HEK293T (cell line): ENCODE measurements at regions not wholly inside any gene's neighbourhood (a gene's known extent, or its start where the extent isn't known, plus 50 kb on each side); places are given as distances from the start of the nearest gene placed in this dataset.

Source experiments
- ELF4 ChIP-seq: fragments of 450-650 bp; IDR thresholded peaks from 2 replicates; pipeline ENCODE4 v1.6.1; 2017; ENCODE audit warnings: antibody characterized with exemption
- FOXA1 ChIP-seq: fragments of 450-650 bp; IDR thresholded peaks from 2 replicates; pipeline ENCODE4 v1.6.1; 2016; ENCODE audit warnings: mild to moderate bottlenecking
- FOXK2 ChIP-seq: fragments of 450-650 bp; IDR thresholded peaks from 2 replicates; pipeline ENCODE4 v1.6.1; 2016; ENCODE audit warnings: mild to moderate bottlenecking
- LEF1 ChIP-seq: fragments of 450-650 bp; IDR thresholded peaks from 2 replicates; pipeline ENCODE4 v1.6.1; 2017; ENCODE audit warnings: mild to moderate bottlenecking, borderline replicate concordance
- NFRKB ChIP-seq: fragments of 450-650 bp; IDR thresholded peaks from 2 replicates; pipeline ENCODE4 v1.6.1; 2016; ENCODE audit warnings: mild to moderate bottlenecking, moderate library complexity

GRCh38 chr22:45112136-45112879 is 51.4 kb upstream of the NUP50 start:
- TF ChIP-seq ELF4 (no peak), NFRKB (no peak), FOXA1 (no peak), FOXK2 (no peak), LEF1 (no peak)
